ENCODE measurements at regions not wholly inside any gene's neighbourhood (a gene's known extent, or its start where the extent isn't known, plus 50 kb on each side); places are given as distances from the start of the nearest gene placed in this dataset.

- ATAC-seq (ENCODE audit: insufficient read depth, low FRiP score) (no peak), DNase-seq (peak; percentile 19 to 57 (median 41))
- Histone ChIP-seq H3K27me3 (ENCODE audit: control insufficient read depth in 3 of 3, insufficient read depth in 3 of 3, low read length in 2 of 3) (no peaks in the 10 kb centered on the region), H3K27ac (ENCODE audit: low read depth in 1 of 2, low read length in 1 of 2) (no peak overlapping the region), H3K9ac (ENCODE audit: insufficient read depth in 1 of 2, low read length in 2 of 2) (no peak overlapping the region), H3K9me3 (ENCODE audit: control insufficient read depth in 4 of 4, insufficient read depth in 3 of 4, low read length in 3 of 4) (no peaks in the 10 kb centered on the region), H3K4me1 (ENCODE audit: control insufficient read depth in 5 of 5, insufficient read depth in 5 of 5, low read length in 5 of 5) (peaks cover 0 to 10% (median 0%) of the 10 kb centered on the region in 5 donors), H3K4me3 (no peak overlapping the region), H3K36me3 (ENCODE audit: control insufficient read depth in 4 of 4, insufficient read depth in 4 of 4, low read length in 4 of 4) (no peaks in the 10 kb centered on the region)
- TF ChIP-seq, protein P1, sequence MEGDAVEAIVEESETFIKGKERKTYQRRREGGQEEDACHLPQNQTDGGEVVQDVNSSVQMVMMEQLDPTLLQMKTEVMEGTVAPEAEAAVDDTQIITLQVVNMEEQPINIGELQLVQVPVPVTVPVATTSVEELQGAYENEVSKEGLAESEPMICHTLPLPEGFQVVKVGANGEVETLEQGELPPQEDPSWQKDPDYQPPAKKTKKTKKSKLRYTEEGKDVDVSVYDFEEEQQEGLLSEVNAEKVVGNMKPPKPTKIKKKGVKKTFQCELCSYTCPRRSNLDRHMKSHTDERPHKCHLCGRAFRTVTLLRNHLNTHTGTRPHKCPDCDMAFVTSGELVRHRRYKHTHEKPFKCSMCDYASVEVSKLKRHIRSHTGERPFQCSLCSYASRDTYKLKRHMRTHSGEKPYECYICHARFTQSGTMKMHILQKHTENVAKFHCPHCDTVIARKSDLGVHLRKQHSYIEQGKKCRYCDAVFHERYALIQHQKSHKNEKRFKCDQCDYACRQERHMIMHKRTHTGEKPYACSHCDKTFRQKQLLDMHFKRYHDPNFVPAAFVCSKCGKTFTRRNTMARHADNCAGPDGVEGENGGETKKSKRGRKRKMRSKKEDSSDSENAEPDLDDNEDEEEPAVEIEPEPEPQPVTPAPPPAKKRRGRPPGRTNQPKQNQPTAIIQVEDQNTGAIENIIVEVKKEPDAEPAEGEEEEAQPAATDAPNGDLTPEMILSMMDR (IDR thresholded peaks at IDR 0.05; ENCODE audit: control extremely low read depth, extremely low read depth), result no peak
- WGBS, 2 donors, result 43 to 84% methylated on average over 11 of the region's 11 CpGs
Measured at GRCh38 chr21:18518054-18518481, 114.5 kb upstream of the TMPRSS15 start.

GRCh38 chr21:18521204-18521603 lies 117.6 kb upstream of the TMPRSS15 start:
- DNase-seq (no peak), ATAC-seq (ENCODE audit: insufficient read depth, low FRiP score) (no peak)
- Histone ChIP-seq H3K9ac (ENCODE audit: insufficient read depth in 1 of 2, low read length in 2 of 2) (no peak overlapping the region), H3K27me3 (ENCODE audit: control insufficient read depth in 3 of 3, insufficient read depth in 3 of 3, low read length in 2 of 3) (no peaks in the 10 kb centered on the region), H3K9me3 (ENCODE audit: control insufficient read depth in 4 of 4, insufficient read depth in 3 of 4, low read length in 3 of 4) (no peaks in the 10 kb centered on the region), H3K4me1 (ENCODE audit: control insufficient read depth in 5 of 5, insufficient read depth in 5 of 5, low read length in 5 of 5) (peaks cover 0 to 17% (median 0%) of the 10 kb centered on the region in 5 donors), H3K4me3 (no peak overlapping the region), H3K27ac (ENCODE audit: low read depth in 1 of 2, low read length in 1 of 2) (no peak overlapping the region), H3K36me3 (ENCODE audit: control insufficient read depth in 4 of 4, insufficient read depth in 4 of 4, low read length in 4 of 4) (no peaks in the 10 kb centered on the region)
- TF ChIP-seq, protein P1 (IDR thresholded peaks at IDR 0.05; ENCODE audit: control extremely low read depth, extremely low read depth), result no peak
- WGBS, 2 donors, result 37 to 59% methylated on average over 2 of the region's 2 CpGs

GRCh38 chr21:18522181-18522972 lies 118.8 kb upstream of the TMPRSS15 start:
- Histone ChIP-seq H3K4me1 (ENCODE audit: control insufficient read depth in 5 of 5, insufficient read depth in 5 of 5, low read length in 5 of 5) (peaks cover 0 to 17% (median 0%) of the 10 kb centered on the region in 5 donors), H3K27ac (ENCODE audit: low read depth in 1 of 2, low read length in 1 of 2) (no peak overlapping the region), H3K27me3 (ENCODE audit: control insufficient read depth in 3 of 3, insufficient read depth in 3 of 3, low read length in 2 of 3) (no peaks in the 10 kb centered on the region), H3K4me3 (no peak overlapping the region), H3K9me3 (ENCODE audit: control insufficient read depth in 4 of 4, insufficient read depth in 3 of 4, low read length in 3 of 4) (no peaks in the 10 kb centered on the region), H3K9ac (ENCODE audit: insufficient read depth in 1 of 2, low read length in 2 of 2) (no peak overlapping the region), H3K36me3 (ENCODE audit: control insufficient read depth in 4 of 4, insufficient read depth in 4 of 4, low read length in 4 of 4) (no peaks in the 10 kb centered on the region)
- DNase-seq (peak in 2 of 3 donors; percentile 18 to 58), ATAC-seq (ENCODE audit: insufficient read depth, low FRiP score) (no peak)
- WGBS, 2 donors, result 72 to 84% methylated on average over 7 of the region's 7 CpGs
- TF ChIP-seq, protein P1 (IDR thresholded peaks at IDR 0.05; ENCODE audit: control extremely low read depth, extremely low read depth), result no peak

Measured in lung (tissue), 11 donors.